ENCODE measurements at regions not wholly inside any gene's neighbourhood (a gene's known extent, or its start where the extent isn't known, plus 50 kb on each side); places are given as distances from the start of the nearest gene placed in this dataset.

DNA sequence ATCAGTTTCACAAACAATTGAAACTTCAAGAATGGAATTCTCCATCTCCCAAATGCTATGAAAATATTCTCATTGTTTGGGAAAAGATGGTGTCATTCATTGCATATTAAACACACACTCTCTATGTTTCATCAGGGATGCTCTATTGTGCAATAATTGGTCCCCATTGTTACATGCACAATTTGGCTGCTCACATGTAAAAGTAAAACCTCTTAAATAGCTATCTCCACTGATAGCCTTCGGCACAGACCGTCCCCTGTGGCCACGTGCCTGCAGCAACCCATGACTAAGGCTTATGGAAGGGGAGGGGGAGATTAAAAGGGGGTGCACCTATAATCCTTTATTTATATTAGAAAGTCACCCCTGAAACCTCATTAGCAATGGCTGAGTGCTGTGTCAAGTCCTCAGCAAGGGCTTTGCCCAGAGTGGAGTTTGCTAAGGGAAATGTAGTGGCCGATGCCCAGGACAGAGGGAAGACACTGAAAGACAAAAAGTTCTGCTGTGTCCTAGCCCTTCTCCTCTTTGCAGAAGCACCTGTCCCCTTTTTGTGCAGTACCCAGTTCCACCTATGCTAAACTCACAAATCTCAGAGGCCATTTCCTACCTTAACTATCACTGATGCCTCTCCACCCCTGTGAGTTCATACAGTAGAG lies 309.6 kb upstream of the ESRRG start:
- H3K27ac Mint-ChIP-seq (ENCODE audit: unreplicated experiment), result no peak overlapping the region
- H3K27me3 Mint-ChIP-seq (ENCODE audit: unreplicated experiment), result no peaks in the 10 kb centered on the region
- no peaks in the 10 kb centered on the region for H3K36me3 Mint-ChIP-seq (ENCODE audit: low read depth, unreplicated experiment)
- DNase-seq (ENCODE audit: low spot score), result no peak
- H3K4me3 Mint-ChIP-seq (ENCODE audit: unreplicated experiment), result no peak overlapping the region
- TF ChIP-seq, protein P1, sequence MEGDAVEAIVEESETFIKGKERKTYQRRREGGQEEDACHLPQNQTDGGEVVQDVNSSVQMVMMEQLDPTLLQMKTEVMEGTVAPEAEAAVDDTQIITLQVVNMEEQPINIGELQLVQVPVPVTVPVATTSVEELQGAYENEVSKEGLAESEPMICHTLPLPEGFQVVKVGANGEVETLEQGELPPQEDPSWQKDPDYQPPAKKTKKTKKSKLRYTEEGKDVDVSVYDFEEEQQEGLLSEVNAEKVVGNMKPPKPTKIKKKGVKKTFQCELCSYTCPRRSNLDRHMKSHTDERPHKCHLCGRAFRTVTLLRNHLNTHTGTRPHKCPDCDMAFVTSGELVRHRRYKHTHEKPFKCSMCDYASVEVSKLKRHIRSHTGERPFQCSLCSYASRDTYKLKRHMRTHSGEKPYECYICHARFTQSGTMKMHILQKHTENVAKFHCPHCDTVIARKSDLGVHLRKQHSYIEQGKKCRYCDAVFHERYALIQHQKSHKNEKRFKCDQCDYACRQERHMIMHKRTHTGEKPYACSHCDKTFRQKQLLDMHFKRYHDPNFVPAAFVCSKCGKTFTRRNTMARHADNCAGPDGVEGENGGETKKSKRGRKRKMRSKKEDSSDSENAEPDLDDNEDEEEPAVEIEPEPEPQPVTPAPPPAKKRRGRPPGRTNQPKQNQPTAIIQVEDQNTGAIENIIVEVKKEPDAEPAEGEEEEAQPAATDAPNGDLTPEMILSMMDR (IDR thresholded peaks at IDR 0.05; ENCODE audit: unreplicated experiment), result no peak
- no peaks in the 10 kb centered on the region for H3K4me1 Mint-ChIP-seq (ENCODE audit: unreplicated experiment)
- peaks cover 5% of the 10 kb centered on the region for H3K9me3 Mint-ChIP-seq (ENCODE audit: unreplicated experiment)

DNA sequence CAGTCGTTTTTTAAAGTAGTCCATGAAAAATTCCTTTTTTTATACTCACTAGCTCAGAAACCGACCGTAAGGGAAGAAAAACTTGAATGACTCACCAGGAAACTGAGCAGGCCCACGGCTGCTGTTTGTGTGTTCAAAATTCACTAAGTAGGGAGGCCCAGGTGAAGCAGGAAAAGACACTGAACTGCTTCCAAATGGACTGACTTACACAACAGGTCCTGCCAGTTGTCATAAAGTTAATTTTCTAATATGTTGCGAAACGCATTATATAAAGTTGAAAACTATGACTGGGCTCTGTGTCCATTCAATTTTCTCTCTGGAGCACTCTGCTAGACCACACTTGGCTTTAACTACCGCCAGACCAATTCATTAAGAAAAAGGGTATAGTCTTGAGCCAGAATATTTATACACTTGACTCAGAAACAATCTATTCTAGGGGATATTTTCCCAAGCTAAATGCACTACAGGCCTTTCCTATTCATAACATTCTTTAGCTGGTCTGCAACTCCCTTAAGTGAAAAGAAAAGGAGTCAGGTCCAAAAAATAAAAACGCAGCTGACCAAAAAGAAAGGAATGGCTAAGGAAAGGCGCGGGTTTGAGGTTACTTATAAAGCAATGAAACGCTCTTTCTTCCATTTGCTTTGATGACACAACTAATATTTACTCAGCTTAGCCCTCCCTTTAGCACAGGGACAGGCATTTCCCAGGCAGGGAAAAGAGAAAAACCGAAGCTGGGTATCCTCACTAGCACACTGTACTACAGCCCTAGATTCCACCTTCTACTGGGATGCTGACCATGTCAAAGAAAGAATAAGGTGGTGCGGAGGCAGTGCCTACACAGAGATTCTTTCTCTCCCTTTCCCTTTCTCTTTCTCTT lies 306.3 kb upstream of the ESRRG start:
- no peaks in the 10 kb centered on the region for H3K27me3 Mint-ChIP-seq (ENCODE audit: unreplicated experiment)
- TF ChIP-seq, protein P1 (IDR thresholded peaks at IDR 0.05; ENCODE audit: unreplicated experiment), result no peak
- no peaks in the 10 kb centered on the region for H3K36me3 Mint-ChIP-seq (ENCODE audit: low read depth, unreplicated experiment)
- no peak for DNase-seq (ENCODE audit: low spot score)
- H3K9me3 Mint-ChIP-seq (ENCODE audit: unreplicated experiment), result no peaks in the 10 kb centered on the region
- no peak overlapping the region for H3K4me3 Mint-ChIP-seq (ENCODE audit: unreplicated experiment)
- no peak overlapping the region for H3K27ac Mint-ChIP-seq (ENCODE audit: unreplicated experiment)
- H3K4me1 Mint-ChIP-seq (ENCODE audit: unreplicated experiment), result no peaks in the 10 kb centered on the region

DNA sequence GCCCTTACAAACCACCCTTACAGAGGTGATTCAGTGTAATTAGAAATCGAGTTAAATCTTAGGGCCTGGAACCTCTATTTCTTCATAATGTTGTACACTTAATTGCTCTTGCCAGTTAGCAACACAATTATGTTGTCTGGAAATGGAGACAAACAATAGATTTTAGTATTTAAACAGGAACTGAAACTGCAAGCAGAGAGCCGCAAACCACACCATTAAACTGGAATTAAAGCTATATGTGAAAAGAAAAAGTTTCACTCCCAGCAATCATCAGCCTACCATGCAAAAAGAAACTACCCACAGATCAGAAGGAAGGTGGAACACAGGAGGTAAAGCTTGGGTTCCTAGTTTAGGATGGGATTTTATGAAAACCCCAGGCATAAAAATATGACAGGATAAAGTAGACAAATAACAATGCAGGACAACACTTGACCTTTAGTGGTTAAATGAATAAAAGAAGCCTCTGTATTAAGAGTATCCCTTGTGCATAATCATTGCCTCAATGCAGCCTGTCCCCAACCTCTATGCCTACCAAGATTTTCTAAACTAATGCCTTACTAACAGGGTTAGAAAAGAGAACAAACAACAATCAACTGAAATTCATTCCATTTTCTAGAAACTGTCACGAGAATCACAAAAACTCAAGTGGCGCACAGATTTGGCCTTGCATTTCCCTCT lies 304.3 kb upstream of the ESRRG start:
- DNase-seq (ENCODE audit: low spot score), result no peak
- TF ChIP-seq, protein P1 (IDR thresholded peaks at IDR 0.05; ENCODE audit: unreplicated experiment), result no peak
- H3K36me3 Mint-ChIP-seq (ENCODE audit: low read depth, unreplicated experiment), result no peaks in the 10 kb centered on the region
- H3K27ac Mint-ChIP-seq (ENCODE audit: unreplicated experiment), result no peak overlapping the region
- H3K27me3 Mint-ChIP-seq (ENCODE audit: unreplicated experiment), result no peaks in the 10 kb centered on the region
- no peak overlapping the region for H3K4me3 Mint-ChIP-seq (ENCODE audit: unreplicated experiment)
- peaks cover 5% of the 10 kb centered on the region for H3K4me1 Mint-ChIP-seq (ENCODE audit: unreplicated experiment)
- H3K9me3 Mint-ChIP-seq (ENCODE audit: unreplicated experiment), result no peaks in the 10 kb centered on the region

DNA sequence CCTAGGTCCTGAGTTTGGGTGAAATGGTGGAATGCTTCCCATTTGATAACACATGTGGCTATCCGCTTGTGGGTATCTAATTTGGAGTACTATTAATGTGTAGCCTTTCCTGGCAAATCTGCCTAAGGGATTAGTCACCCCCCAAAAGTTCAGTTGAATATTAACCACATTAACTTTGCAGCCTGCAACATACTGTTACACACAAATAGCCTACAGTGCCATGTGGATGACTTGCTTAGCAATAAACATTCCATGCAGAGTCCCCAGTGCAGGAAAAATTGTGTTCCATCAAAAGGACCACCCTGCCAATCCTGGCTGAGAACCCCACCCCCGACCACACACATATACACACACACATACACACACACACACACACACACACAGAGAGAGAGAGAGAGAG lies 303.3 kb upstream of the ESRRG start:
- TF ChIP-seq, protein P1 (IDR thresholded peaks at IDR 0.05; ENCODE audit: unreplicated experiment), result no peak
- Mint-ChIP-seq H3K36me3 (ENCODE audit: low read depth, unreplicated experiment) (no peaks in the 10 kb centered on the region), H3K4me3 (ENCODE audit: unreplicated experiment) (no peak overlapping the region), H3K4me1 (ENCODE audit: unreplicated experiment) (peaks cover 7% of the 10 kb centered on the region), H3K27ac (ENCODE audit: unreplicated experiment) (no peak overlapping the region), H3K27me3 (ENCODE audit: unreplicated experiment) (no peaks in the 10 kb centered on the region), H3K9me3 (ENCODE audit: unreplicated experiment) (no peaks in the 10 kb centered on the region)
- DNase-seq (ENCODE audit: low spot score), result no peak
